B cell (primary cell): ENCODE measurements at regions not wholly inside any gene's neighbourhood (a gene's known extent, or its start where the extent isn't known, plus 50 kb on each side); places are given as distances from the start of the nearest gene placed in this dataset.

Experiments
- ATAC-seq: fragments of 200-7000 bp; cut with Tn5 transposase; one replicate; pipeline ENCODE4 v1.10.0; 2021; ENCODE audit warnings: low read depth, mild to moderate bottlenecking, moderate number of reproducible peaks, moderate library complexity
- CTCF ChIA-PET: fragments of 350-600 bp; sonication (Branson Sonifier 250); formaldehyde crosslinking; loops from one replicate; lab custom pipeline; 2021; ENCODE audit warnings: antibody characterized with exemption, inconsistent platforms; lab: Charles Lee
- POLR2A ChIA-PET: fragments of 350-600 bp; sonication (Branson Sonifier 250); formaldehyde crosslinking; loops from one replicate; lab custom pipeline; 2021; ENCODE audit warnings: antibody characterized with exemption; lab: Charles Lee
- DNase-seq: peaks from one replicate; pipeline ENCODE4 v3.0.0; 2013
- H2AFZ ChIP-seq: 2 replicates; pipeline ENCODE4 v1.6.1; 2012; ENCODE audit warnings: mild to moderate bottlenecking, low read depth, low read length; ENCODE audit not compliant: insufficient read depth, poor library complexity, severe bottlenecking
- H3K27ac ChIP-seq, 2 donors: 1 replicate in 1 of 2; 2 replicates in 1 of 2; pipeline ENCODE4 v1.5.1; 2012 to 2013; ENCODE audit warnings: low read length in 2 of 2, mild to moderate bottlenecking in 2 of 2, moderate library complexity in 1 of 2
- H3K27me3 ChIP-seq, 4 experiments: fragments of 200-600 bp in 1 of 4; sonication (generic) in 1 of 4; replicated peaks in 1 of 4; 1 replicate in 2 of 4; 2 replicates in 2 of 4; pipeline versions ENCODE4 v1.6.1 to v1.7.0; 2013 to 2016; ENCODE audit warnings: low read length in 3 of 4, mild to moderate bottlenecking in 2 of 4, mixed read lengths in 1 of 4, moderate library complexity in 1 of 4; ENCODE audit not compliant: insufficient read depth in 4 of 4, control insufficient read depth in 3 of 4; ENCODE audit errors: control extremely low read depth in 1 of 4
- H3K36me3 ChIP-seq, 2 experiments: replicated peaks in 1 of 2; 1 replicate in 1 of 2; 2 replicates in 1 of 2; pipeline versions ENCODE4 v1.6.1 to v1.7.1; 2013; ENCODE audit warnings: low read length in 1 of 2; ENCODE audit not compliant: insufficient read depth in 2 of 2, control insufficient read depth in 1 of 2; ENCODE audit errors: control extremely low read depth in 1 of 2, extremely low read depth in 1 of 2
- H3K4me1 ChIP-seq, 2 donors: fragments of 200-600 bp in 1 of 2; sonication (generic) in 1 of 2; 1 replicate in 1 of 2; 2 replicates in 1 of 2; pipeline versions ENCODE4 v1.5.1 to v1.6.1; 2013 to 2017; ENCODE audit warnings: low read length in 2 of 2; ENCODE audit not compliant: control insufficient read depth in 2 of 2, insufficient read depth in 2 of 2
- H3K4me2 ChIP-seq: replicated peaks from 2 replicates; pipeline ENCODE3; 2012; ENCODE audit warnings: mild to moderate bottlenecking, low read depth, low read length; ENCODE audit not compliant: poor library complexity, severe bottlenecking
- H3K4me3 ChIP-seq, 5 experiments: fragments of 200-600 bp in 1 of 5; sonication (generic) in 1 of 5; 1 replicate in 3 of 5; 2 replicates in 2 of 5; pipeline versions ENCODE4 v1.5.1 to v1.7.0; 2011 to 2016; ENCODE audit warnings: low read length in 4 of 5, mild to moderate bottlenecking in 4 of 5, low read depth in 2 of 5, control low read depth in 1 of 5, moderate library complexity in 1 of 5; ENCODE audit not compliant: insufficient read depth in 1 of 5; ENCODE audit errors: control extremely low read depth in 1 of 5, extremely low read depth in 1 of 5
- H3K79me2 ChIP-seq: fragments of 200-600 bp; sonication (generic); one replicate; pipeline ENCODE4 v1.6.0; 2016; ENCODE audit warnings: low read length; ENCODE audit not compliant: control insufficient read depth, insufficient read depth
- H3K9ac ChIP-seq: fragments of 200-600 bp; sonication (generic); 2 replicates; pipeline ENCODE4 v1.6.1; 2017; ENCODE audit warnings: mild to moderate bottlenecking, low read length, moderate library complexity
- H3K9me3 ChIP-seq, 3 donors: one replicate each; pipeline versions ENCODE4 v1.6.1 to v1.7.1; 2013; ENCODE audit warnings: low read length in 2 of 3; ENCODE audit not compliant: control insufficient read depth in 2 of 3, insufficient read depth in 1 of 3; ENCODE audit errors: control extremely low read depth in 1 of 3
- H4K20me1 ChIP-seq: 2 replicates; pipeline ENCODE4 v1.6.0; 2012; ENCODE audit warnings: mild to moderate bottlenecking, low read length; ENCODE audit not compliant: insufficient read depth, control insufficient read depth, poor library complexity, severe bottlenecking
- H3K27ac Mint-ChIP-seq: one replicate; pipeline ENCODE4 v1.8.0; 2021; ENCODE audit warnings: mixed read lengths
- H3K27me3 Mint-ChIP-seq: one replicate; pipeline ENCODE4 v1.8.0; 2021; ENCODE audit warnings: mixed read lengths
- H3K4me1 Mint-ChIP-seq: one replicate; pipeline ENCODE4 v1.8.0; 2021; ENCODE audit warnings: mixed read lengths
- H3K4me3 Mint-ChIP-seq: one replicate; pipeline ENCODE4 v1.8.0; 2021; ENCODE audit warnings: mixed read lengths
- H3K9me3 Mint-ChIP-seq: one replicate; pipeline ENCODE4 v1.8.0; 2022; ENCODE audit warnings: mixed read lengths; ENCODE audit not compliant: insufficient read depth
- EZH2 ChIP-seq: IDR thresholded peaks from 2 replicates; pipeline ENCODE4 v1.6.1; 2012; ENCODE audit warnings: borderline replicate concordance, low read depth, mild to moderate bottlenecking, moderate library complexity, low read length; ENCODE audit not compliant: insufficient read depth, poor library complexity, severe bottlenecking
- WGBS: methylation state at CpG from one replicate; pipeline ENCODE4 v1.1.5; 2013; ENCODE audit warnings: missing lambda C conversion rate; ENCODE audit not compliant: insufficient coverage; 5-methylcytosine and 5-hydroxymethylcytosine counted together
- intact Hi-C: fragments of 100-400 bp; cut with micrococcal nuclease; formaldehyde crosslinking; loops from one replicate; pipeline ENCODE4 v1.10.0; 2022
- TF ChIP-seq, protein P1 (sequence below): fragments of 200-600 bp; IDR thresholded peaks from one replicate; pipeline ENCODE4 v1.8.0; 2022; ENCODE audit warnings: antibody characterized with exemption, mild to moderate bottlenecking

DNA sequence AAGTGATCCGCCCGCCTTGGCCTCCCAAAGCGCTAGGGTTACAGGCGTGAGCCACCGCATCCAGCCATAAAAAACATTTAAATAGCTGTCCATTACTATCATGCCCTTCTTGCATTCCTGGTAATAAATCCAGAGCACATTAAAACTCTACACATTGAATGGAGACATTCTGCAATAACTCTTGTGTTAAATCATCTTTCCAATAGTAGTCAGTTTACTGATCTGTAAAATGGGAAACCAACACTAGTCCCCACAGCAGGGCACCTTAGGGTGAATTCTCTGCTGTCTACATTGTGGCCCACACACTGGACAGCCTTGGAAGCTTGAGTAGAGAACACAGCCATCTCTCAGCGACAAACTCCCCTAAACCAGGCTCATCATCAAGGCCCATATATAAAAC, 85.5 kb upstream of the NUDT4 start:
- peaks cover 11% of the 10 kb centered on the region for H3K4me1 Mint-ChIP-seq
- H3K4me3 Mint-ChIP-seq: no peak overlapping the region
- H3K9me3 Mint-ChIP-seq: no peaks in the 10 kb centered on the region
- no peak overlapping the region for H3K27ac Mint-ChIP-seq
- no peaks in the 10 kb centered on the region for H3K79me2 ChIP-seq
- no peak overlapping the region for H3K4me2 ChIP-seq
- no peaks in the 10 kb centered on the region for H4K20me1 ChIP-seq
- intact Hi-C loops: no loop called here
- no peak overlapping the region for H3K27ac ChIP-seq
- H3K9ac ChIP-seq: no peak overlapping the region
- no peaks in the 10 kb centered on the region for H3K9me3 ChIP-seq
- H3K27me3 Mint-ChIP-seq: peaks cover 7% of the 10 kb centered on the region
- ChIA-PET CTCF (interaction anchor here (0.5 kb wide), 1 partner anchor 23 kb away, joined by 3 read pairs; no protein-coding TSS in a partner anchor), POLR2A (no interaction called here)
- H3K4me1 ChIP-seq: peaks cover 8 to 9% of the 10 kb centered on the region in 2 donors
- TF ChIP-seq, protein P1, sequence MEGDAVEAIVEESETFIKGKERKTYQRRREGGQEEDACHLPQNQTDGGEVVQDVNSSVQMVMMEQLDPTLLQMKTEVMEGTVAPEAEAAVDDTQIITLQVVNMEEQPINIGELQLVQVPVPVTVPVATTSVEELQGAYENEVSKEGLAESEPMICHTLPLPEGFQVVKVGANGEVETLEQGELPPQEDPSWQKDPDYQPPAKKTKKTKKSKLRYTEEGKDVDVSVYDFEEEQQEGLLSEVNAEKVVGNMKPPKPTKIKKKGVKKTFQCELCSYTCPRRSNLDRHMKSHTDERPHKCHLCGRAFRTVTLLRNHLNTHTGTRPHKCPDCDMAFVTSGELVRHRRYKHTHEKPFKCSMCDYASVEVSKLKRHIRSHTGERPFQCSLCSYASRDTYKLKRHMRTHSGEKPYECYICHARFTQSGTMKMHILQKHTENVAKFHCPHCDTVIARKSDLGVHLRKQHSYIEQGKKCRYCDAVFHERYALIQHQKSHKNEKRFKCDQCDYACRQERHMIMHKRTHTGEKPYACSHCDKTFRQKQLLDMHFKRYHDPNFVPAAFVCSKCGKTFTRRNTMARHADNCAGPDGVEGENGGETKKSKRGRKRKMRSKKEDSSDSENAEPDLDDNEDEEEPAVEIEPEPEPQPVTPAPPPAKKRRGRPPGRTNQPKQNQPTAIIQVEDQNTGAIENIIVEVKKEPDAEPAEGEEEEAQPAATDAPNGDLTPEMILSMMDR: no peak
- no peak for TF ChIP-seq EZH2
- no peak for DNase-seq
- H3K27me3 ChIP-seq: no peaks in the 10 kb centered on the region
- H3K4me3 ChIP-seq: no peak overlapping the region
- H3K36me3 ChIP-seq: no peaks in the 10 kb centered on the region
- no peak for ATAC-seq
- WGBS: 100% methylated on average over 6 of the region's 6 CpGs
- no peak overlapping the region for H2AFZ ChIP-seq

DNA sequence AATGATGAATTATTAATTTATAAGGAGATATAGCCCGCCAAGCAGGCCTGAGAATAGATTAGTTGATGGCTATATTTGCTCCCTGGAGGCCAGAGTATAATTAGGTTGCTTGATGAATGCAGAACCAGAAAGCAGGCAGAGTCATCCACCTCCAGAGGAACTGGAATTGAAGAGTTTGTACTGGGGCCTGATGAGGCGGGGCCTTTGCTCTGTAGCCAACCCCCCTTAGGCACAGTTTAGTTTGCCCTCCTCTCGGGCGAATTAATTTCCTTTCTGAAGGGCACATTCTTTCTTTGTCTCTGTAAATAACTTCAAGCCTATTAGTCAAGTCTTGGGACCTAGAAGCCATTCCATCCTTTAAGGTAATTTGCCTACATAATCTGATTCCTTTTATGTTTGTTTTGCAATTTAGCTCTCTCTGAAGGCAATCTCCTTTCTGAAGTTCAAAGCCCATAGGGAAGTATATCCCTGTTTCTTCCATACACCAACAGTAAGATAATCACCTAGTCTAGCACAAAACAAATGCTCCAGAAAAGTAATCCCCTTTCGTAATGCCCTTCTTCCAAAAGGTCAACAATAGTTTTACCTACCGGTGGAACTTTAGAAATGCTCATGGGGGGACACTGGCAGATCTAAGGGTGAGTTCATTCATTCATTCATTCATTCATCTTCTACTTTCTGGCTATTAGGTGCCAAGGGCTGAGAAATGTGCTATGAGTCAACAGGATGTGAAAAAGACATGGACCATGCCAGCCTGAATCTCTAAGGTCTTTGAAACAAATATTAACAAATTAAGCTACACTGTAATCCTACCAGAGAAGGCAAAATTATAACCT, 84.8 kb upstream of the NUDT4 start:
- Mint-ChIP-seq H3K27ac (no peak overlapping the region), H3K4me1 (peaks cover 13% of the 10 kb centered on the region), H3K9me3 (no peaks in the 10 kb centered on the region), H3K27me3 (peaks cover 9% of the 10 kb centered on the region), H3K4me3 (no peak overlapping the region)
- ATAC-seq: no peak
- H3K4me2 ChIP-seq: no peak overlapping the region
- peaks cover 0 to under 1% (median 0%) of the 10 kb centered on the region in 4 experiments for H3K27me3 ChIP-seq
- no peaks in the 10 kb centered on the region for H3K79me2 ChIP-seq
- no peak overlapping the region for H3K9ac ChIP-seq
- CTCF ChIA-PET: no interaction called here
- intact Hi-C loops: no loop called here
- POLR2A ChIA-PET: no interaction called here
- no peak overlapping the region for H2AFZ ChIP-seq
- no peak overlapping the region for H3K27ac ChIP-seq
- TF ChIP-seq, protein P1: no peak
- no peak for TF ChIP-seq EZH2
- H4K20me1 ChIP-seq: no peaks in the 10 kb centered on the region
- no peak for DNase-seq
- H3K4me3 ChIP-seq: no peak overlapping the region
- H3K9me3 ChIP-seq: no peaks in the 10 kb centered on the region
- H3K4me1 ChIP-seq: peaks cover 16% of the 10 kb centered on the region in 2 donors
- WGBS: 96% methylated on average over 4 of the region's 6 CpGs
- no peaks in the 10 kb centered on the region for H3K36me3 ChIP-seq
